Stimulated activated CD4-positive, alpha-beta T cell treated with anti-CD3 and anti-CD28 coated beads, Interleukin-1b, Interleukin-23, amount 100 ng/mL, for 4 hours (primary cell): ENCODE measurements at regions not wholly inside any gene's neighbourhood (a gene's known extent, or its start where the extent isn't known, plus 50 kb on each side); places are given as distances from the start of the nearest gene placed in this dataset.

Source experiments
- DNase-seq, 2 donors: peaks; one replicate each; pipeline ENCODE4 v3.0.0-alpha.2; 2020; ENCODE audit warnings: low read depth in 2 of 2

DNA sequence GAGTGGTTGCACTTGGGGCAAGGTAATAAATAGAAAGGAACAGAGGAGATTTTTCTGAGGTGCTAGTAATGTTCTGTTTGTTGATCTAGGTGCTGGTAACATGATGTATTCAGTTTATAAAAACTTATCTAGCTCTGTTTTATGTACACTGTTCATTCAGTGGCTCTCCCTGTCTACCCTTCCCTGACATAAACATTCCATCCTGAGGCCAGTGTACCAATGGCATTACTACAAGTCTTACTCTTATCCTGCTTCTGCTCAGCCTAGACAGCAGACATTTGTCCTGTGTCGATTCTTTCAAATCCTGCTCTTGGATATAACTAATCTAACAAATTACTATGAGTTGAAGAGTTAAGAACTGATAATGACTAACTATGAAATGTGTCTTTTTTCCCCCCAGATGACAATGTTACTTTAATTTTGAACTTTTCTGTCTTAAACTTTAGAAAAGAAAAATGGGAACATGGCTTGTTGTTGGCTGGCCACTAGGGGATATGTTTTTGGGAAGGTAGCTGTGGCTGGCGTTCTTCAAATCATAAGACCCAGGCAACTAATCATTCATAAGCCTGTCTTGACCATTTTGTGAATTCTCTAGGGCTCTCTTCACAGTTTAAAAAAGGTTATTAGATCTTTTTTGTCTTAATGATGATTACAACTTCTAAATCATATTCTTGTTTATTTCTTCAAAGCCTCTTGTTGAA lies 390.9 kb downstream of the PBX1 start:
- no peak for DNase-seq

DNA sequence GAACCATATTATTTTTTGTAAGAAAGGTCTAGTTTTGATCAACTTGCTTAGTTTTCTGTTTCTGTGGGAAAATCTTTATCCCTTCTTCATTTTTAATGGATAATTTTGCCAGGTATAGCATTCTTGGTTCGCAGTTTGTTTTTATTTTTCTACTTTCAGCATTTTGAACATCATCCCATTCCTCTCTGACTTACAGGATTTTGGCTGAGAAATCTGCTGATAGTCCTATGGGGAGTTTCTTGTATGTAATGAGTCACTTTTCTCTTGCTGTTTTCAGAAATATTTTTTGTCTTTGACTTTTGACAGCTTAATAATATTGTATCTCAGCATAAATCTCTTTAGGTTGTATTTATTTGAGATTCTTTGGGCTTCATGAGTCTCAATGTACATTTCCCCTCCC lies 389.1 kb downstream of the PBX1 start:
- DNase-seq: no peak

GRCh38 chr1:164937291-164937690 lies 378.3 kb downstream of the PBX1 start:
- DNase-seq: no peak

- no peak for DNase-seq
Measured at GRCh38 chr1:164932580-164932979, 373.6 kb downstream of the PBX1 start.

DNA sequence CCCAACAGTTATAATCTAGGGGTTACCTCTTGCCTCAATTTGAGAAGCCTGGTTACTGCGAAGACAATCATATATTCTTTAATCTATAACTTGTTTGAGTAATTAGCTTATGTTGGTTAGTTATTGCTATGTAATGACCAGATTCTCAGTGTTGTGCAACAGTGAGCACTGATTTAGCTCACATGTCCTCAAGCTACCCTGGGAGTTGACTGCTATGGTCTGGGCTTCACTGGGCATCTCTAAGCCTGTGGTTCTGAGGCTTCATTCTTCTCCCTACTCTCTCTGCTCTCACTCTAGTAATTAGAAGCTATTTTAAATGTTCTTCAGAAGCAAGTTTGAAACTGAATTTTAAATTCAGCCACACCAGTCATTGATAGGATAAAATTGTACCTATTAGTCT lies 371.8 kb downstream of the PBX1 start:
- no peak for DNase-seq

DNA sequence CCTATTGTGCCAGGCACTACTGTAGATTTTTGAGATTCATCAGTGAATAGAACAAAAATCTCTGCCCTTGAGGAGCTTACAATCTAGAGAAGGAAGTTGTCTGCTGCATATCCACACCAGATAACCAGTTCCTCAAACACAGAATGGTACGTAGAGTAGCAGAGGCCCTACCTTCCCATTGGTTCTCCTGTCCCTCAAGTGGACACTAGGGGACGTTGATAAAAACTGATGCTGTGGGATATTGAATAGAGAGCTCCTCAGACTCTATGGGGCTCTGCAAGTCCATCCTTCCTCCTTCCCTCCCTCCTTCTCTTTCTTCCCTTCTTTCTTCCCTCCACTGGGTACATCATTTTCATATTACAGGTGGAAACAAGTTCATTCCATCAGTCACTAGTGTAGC lies 371.3 kb downstream of the PBX1 start:
- DNase-seq: no peak

DNA sequence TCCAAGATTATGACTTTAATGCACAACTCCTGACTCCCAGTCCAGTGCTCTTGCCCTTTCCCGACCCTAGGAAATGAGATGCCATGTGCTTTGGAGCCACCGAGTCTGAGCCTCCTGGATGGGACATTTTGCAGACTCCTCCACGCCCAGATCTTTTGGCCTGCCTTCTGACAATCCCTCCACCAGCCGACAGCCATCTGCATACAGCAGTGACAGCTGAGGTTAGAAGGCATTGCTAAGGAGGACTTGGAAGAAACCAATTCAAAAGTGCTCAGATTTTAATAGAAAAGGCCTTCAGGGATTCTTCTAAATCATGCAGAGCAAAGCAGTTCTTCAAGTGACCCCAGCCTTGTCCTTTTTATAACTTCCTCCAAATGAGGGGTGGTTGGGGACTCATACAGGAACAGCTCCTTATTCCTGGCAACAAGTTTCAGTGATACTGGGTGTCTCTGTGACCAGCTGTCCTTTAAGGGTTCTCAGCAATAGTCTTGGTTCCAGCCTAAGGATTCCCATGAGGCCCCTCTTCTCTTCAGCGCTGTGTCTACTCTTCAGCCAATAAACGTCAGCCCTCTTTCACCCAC lies 369.3 kb downstream of the PBX1 start:
- no peak for DNase-seq

DNA sequence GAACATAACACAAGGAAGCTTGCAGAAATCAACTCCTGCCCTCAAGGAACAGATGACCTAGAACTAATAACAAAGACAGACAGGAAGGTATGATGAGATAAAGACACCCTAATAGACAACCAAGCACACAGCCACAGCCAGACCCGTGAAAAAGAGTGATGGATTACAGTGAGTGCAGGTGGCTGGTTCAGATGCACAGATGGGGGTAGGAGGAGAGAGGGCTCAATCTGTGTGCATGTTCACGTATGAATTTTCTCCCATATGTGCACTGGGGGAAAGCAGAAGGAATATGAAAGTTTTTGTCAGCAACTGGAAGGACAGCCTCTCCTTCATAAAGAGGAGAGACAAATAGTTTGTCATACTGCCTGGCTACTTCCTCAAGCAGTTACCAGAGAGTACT lies 367.1 kb downstream of the PBX1 start:
- DNase-seq: no peak

DNA sequence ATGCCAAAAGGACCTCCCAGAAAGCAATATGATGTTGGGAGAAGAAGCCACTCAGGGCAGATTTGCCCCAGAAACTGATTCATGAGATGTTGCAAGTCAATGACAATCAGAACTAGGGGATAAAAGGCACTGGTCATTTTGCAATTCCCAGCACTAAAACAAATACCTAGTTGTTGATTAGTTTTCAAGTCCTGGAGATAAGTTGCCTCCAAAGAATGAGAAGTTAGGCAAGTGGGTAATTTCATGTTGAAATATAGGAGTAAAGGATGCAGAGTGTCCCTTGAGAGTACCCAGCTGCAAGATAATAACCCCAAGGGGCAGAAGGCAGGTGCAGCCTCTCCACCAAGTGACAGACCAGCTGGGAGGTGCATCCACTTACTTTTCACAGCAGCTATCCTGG lies 363.6 kb downstream of the PBX1 start:
- no peak for DNase-seq

GRCh38 chr1:164921493-164921892 lies 362.5 kb downstream of the PBX1 start:
- no peak for DNase-seq

- DNase-seq: no peak
Measured at GRCh38 chr1:164918140-164918539, 359.2 kb downstream of the PBX1 start.

DNA sequence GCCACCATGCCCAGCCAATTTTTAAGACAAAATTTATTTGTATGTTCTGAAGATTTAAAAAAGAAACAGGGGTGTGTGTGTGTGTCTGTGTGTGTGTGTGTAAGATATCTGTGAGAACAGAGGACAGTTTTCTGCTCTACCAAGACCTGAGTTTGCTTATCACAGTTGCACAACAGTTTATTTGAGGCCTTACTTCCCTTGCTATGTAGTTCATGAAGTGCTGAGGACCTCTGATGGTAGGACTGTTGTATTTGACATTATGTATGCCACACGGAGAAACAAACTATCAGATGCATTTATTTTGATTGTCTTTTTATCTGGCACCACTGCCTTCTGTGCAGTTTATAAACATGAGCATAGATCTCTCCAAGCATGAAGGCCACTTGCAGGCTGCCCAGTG lies 355.2 kb downstream of the PBX1 start:
- DNase-seq: no peak

GRCh38 chr1:164912290-164912689 lies 353.3 kb downstream of the PBX1 start:
- no peak for DNase-seq

DNA sequence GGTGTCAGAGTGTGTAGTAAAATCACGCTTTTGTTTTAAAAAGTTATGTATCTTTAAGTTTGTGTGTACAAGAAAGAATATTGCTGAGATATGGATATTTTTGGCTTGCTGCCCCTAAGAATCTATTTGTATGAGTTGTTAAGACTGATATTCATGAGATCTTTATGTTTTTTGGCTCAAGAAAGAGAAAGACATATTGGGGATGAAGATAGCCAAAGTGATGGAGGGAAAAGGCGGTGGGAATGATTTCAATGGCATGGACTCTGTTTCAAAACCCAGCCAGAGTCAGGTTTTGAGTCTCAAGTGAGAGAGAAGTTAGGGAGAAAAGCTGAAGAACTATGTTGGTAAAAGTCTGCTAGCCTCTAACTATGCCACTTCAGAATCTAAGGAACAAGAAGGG lies 351.7 kb downstream of the PBX1 start:
- no peak for DNase-seq

GRCh38 chr1:164907666-164908065 lies 348.7 kb downstream of the PBX1 start:
- DNase-seq: no peak

DNA sequence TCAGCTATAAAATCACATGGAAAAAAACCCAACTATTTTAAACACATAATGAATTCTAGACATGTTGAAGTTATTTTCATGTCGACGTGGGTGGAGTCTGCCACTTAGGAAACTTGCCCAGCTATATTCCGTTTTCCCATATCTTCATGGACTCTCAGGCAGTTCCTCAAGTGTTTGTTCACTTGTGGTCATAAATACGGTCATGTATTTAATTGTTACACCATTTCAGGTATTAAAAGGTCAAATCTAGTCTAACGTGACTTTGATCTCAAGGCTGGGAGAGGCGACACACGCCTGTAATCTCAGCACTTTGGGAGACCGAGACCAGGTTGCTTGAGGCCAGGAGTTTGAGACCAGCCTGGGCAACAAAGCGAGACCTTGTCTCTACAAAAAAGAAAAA lies 346.9 kb downstream of the PBX1 start:
- DNase-seq: no peak

DNA sequence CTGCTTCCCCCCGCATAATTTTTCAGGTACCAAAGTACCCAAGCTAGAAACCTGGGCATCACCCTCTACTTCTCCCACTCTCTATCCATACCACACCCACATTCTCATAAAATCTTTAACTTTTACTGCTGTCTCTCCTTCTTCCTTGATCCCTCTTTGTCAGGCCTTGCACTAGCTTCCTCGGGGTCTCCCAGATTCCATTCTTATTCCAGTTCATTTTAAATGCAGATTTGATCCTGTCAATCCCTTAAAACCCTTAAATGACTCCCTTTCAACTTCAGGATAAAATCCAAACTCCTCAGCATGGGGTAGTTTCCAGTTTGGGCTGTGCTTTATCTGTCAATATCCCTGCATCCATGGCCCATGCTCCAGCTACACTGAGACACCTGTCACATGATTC lies 343.5 kb downstream of the PBX1 start:
- no peak for DNase-seq
